Amniotic epithelial cell (primary cell): ENCODE measurements at regions not wholly inside any gene's neighbourhood (a gene's known extent, or its start where the extent isn't known, plus 50 kb on each side); places are given as distances from the start of the nearest gene placed in this dataset.

Source experiments
- DNase-seq: peaks from one replicate; pipeline ENCODE4 v3.0.0-alpha.2; 2010; ENCODE audit warnings: low read depth

- DNase-seq: no peak
These were observed 91.3 kb upstream of the FAM171A1 start for GRCh38 chr10:15462253-15462897.

GRCh38 chr10:15461353-15462108, 90.4 kb upstream of the FAM171A1 start:
- no peak for DNase-seq

GRCh38 chr10:15460661-15461060, 89.6 kb upstream of the FAM171A1 start:
- no peak for DNase-seq

GRCh38 chr10:15459218-15459617, 88.1 kb upstream of the FAM171A1 start:
- no peak for DNase-seq

GRCh38 chr10:15457382-15457781, 86.3 kb upstream of the FAM171A1 start:
- DNase-seq: no peak

- no peak for DNase-seq
These were observed 84.4 kb upstream of the FAM171A1 start for GRCh38 chr10:15455456-15455855.

- DNase-seq: no peak
These were observed 82.8 kb upstream of the FAM171A1 start for GRCh38 chr10:15453926-15454325.

GRCh38 chr10:15453457-15453856, 82.4 kb upstream of the FAM171A1 start:
- no peak for DNase-seq

- DNase-seq: no peak
These were observed 81.5 kb upstream of the FAM171A1 start for GRCh38 chr10:15452545-15452944.

- no peak for DNase-seq
These were observed 80.3 kb upstream of the FAM171A1 start for GRCh38 chr10:15451137-15452094.

- no peak for DNase-seq
These were observed 77.5 kb upstream of the FAM171A1 start for GRCh38 chr10:15448598-15448997.

- no peak for DNase-seq
These were observed 73.9 kb upstream of the FAM171A1 start for GRCh38 chr10:15445006-15445390.

GRCh38 chr10:15444105-15445005, 73.3 kb upstream of the FAM171A1 start:
- DNase-seq: no peak

GRCh38 chr10:15442056-15442455, 71.0 kb upstream of the FAM171A1 start:
- DNase-seq: no peak

GRCh38 chr10:15440204-15440711, 69.2 kb upstream of the FAM171A1 start:
- no peak for DNase-seq

GRCh38 chr10:15439341-15439842, 68.3 kb upstream of the FAM171A1 start:
- peak; percentile 24 for DNase-seq

GRCh38 chr10:15436696-15437095, 65.6 kb upstream of the FAM171A1 start:
- peak; percentile 52 for DNase-seq

GRCh38 chr10:15433850-15434537, 62.9 kb upstream of the FAM171A1 start:
- DNase-seq: peak; percentile 43

- no peak for DNase-seq
These were observed 61.2 kb upstream of the FAM171A1 start for GRCh38 chr10:15432266-15432665.

GRCh38 chr10:15430969-15431771, 60.1 kb upstream of the FAM171A1 start:
- DNase-seq: no peak
